DOHH2 (cell line): ENCODE measurements at regions not wholly inside any gene's neighbourhood (a gene's known extent, or its start where the extent isn't known, plus 50 kb on each side); places are given as distances from the start of the nearest gene placed in this dataset.

Experiments
- EZH2phosphoT487 ChIP-seq: fragments of 200-600 bp; sonication (generic); IDR thresholded peaks from 2 replicates; pipeline ENCODE4 v1.6.1; 2017; ENCODE audit warnings: borderline replicate concordance, mild to moderate bottlenecking, antibody characterized with exemption, low read length, moderate library complexity, mixed read lengths
- TF ChIP-seq, protein P1 (sequence below): fragments of 200-600 bp; sonication (generic); IDR thresholded peaks from one replicate; pipeline ENCODE4 v1.5.1; 2014; ENCODE audit warnings: antibody characterized with exemption, mild to moderate bottlenecking, low read depth, low read length; ENCODE audit not compliant: poor library complexity, severe bottlenecking

DNA sequence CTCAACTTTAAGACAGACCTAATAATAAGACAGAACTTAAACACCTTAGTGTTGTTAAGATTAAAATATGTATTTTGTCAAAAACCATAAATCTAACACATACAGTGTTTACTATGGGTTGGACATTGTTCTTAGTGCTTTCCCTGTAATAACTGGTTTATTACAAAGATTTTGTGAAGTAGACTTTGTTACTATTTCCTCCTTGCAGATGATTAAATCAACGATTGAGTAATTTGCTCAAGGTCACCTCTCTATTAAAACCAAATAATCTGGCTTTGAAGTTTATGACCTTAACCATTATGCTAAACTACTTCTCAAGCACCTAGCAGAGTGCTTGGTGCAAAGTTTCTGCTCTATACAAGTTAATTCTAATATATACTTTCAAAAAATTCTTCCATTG is 102.7 kb upstream of the FAM3C start:
- TF ChIP-seq, protein P1, sequence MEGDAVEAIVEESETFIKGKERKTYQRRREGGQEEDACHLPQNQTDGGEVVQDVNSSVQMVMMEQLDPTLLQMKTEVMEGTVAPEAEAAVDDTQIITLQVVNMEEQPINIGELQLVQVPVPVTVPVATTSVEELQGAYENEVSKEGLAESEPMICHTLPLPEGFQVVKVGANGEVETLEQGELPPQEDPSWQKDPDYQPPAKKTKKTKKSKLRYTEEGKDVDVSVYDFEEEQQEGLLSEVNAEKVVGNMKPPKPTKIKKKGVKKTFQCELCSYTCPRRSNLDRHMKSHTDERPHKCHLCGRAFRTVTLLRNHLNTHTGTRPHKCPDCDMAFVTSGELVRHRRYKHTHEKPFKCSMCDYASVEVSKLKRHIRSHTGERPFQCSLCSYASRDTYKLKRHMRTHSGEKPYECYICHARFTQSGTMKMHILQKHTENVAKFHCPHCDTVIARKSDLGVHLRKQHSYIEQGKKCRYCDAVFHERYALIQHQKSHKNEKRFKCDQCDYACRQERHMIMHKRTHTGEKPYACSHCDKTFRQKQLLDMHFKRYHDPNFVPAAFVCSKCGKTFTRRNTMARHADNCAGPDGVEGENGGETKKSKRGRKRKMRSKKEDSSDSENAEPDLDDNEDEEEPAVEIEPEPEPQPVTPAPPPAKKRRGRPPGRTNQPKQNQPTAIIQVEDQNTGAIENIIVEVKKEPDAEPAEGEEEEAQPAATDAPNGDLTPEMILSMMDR, result no peak
- no peak for TF ChIP-seq EZH2phosphoT487
